GM12865 (cell line): ENCODE measurements at regions not wholly inside any gene's neighbourhood (a gene's known extent, or its start where the extent isn't known, plus 50 kb on each side); places are given as distances from the start of the nearest gene placed in this dataset.

ENCODE experiments used
- DNase-seq: peaks from one replicate; pipeline ENCODE4 v3.0.0; 2010; ENCODE audit warnings: low read depth
- H3K4me3 ChIP-seq: 2 replicates; pipeline ENCODE4 v1.5.1; 2011; ENCODE audit warnings: mild to moderate bottlenecking, low read depth, low read length, control low read depth
- CTCF ChIP-seq: IDR thresholded peaks from 2 replicates; pipeline ENCODE4 v1.5.1; 2011; ENCODE audit warnings: low read length, control low read depth, low read depth, inconsistent platforms; ENCODE audit not compliant: insufficient read depth; ENCODE audit errors: missing control alignments

- TF ChIP-seq CTCF, result no peak
- DNase-seq, result no peak
Observed at GRCh38 chr10:63030536-63030935, 102.6 kb upstream of the NRBF2 start.

GRCh38 chr10:63027531-63027930 is 105.6 kb upstream of the NRBF2 start:
- DNase-seq, result peak; percentile 31
- no peak overlapping the region for H3K4me3 ChIP-seq
- no peak for TF ChIP-seq CTCF

More at GRCh38 chr10:63030536-63030935, 102.6 kb upstream of the NRBF2 start:
- no peak overlapping the region for H3K4me3 ChIP-seq

GRCh38 chr10:63021225-63021624 is 111.9 kb upstream of the NRBF2 start:
- no peak for DNase-seq
- no peak overlapping the region for H3K4me3 ChIP-seq
- no peak for TF ChIP-seq CTCF

GRCh38 chr10:63013755-63014154 is 119.4 kb upstream of the NRBF2 start:
- no peak for DNase-seq
- no peak overlapping the region for H3K4me3 ChIP-seq
- no peak for TF ChIP-seq CTCF

- H3K4me3 ChIP-seq, result no peak overlapping the region
- no peak for TF ChIP-seq CTCF
- no peak for DNase-seq
Observed at GRCh38 chr10:63012623-63013022, 120.5 kb upstream of the NRBF2 start.

GRCh38 chr10:63010203-63010602 is 122.9 kb upstream of the NRBF2 start:
- no peak for DNase-seq
- TF ChIP-seq CTCF, result no peak
- H3K4me3 ChIP-seq, result no peak overlapping the region

GRCh38 chr10:63008491-63008890 is 124.6 kb upstream of the NRBF2 start:
- no peak for DNase-seq
- H3K4me3 ChIP-seq, result no peak overlapping the region
- TF ChIP-seq CTCF, result no peak
